Right cardiac atrium (tissue), 5 donors: ENCODE measurements at regions not wholly inside any gene's neighbourhood (a gene's known extent, or its start where the extent isn't known, plus 50 kb on each side); places are given as distances from the start of the nearest gene placed in this dataset.

Experiments
- ATAC-seq, 2 donors: fragments of 200-7000 bp; cut with Tn5 transposase; one replicate each; pipeline versions ENCODE4 v1.8.0 to v1.9.1; 2020; ENCODE audit warnings: moderate library complexity in 2 of 2, mild to moderate bottlenecking in 1 of 2
- DNase-seq, 3 donors: peaks; one replicate each; pipeline ENCODE4 v3.0.0-alpha.2; 2020
- H3K27ac ChIP-seq: one replicate; pipeline ENCODE4 v1.5.1; 2013; ENCODE audit warnings: mild to moderate bottlenecking, low read length, control low read depth, moderate library complexity
- H3K27me3 ChIP-seq: one replicate; pipeline ENCODE4 v1.6.1; 2013; ENCODE audit not compliant: control insufficient read depth, insufficient read depth
- H3K4me1 ChIP-seq: one replicate; pipeline ENCODE4 v1.6.1; 2013; ENCODE audit warnings: low read length; ENCODE audit not compliant: control insufficient read depth, insufficient read depth
- H3K4me3 ChIP-seq: one replicate; pipeline ENCODE4 v1.5.1; 2013; ENCODE audit warnings: low read length, control low read depth
- H3K9me3 ChIP-seq: one replicate; pipeline ENCODE4 v1.6.1; 2013; ENCODE audit warnings: low read length; ENCODE audit not compliant: control insufficient read depth
- WGBS: extraction: QIAGEN DNeasy Blood & Tissue Kit; methylation state at CpG from one replicate; pipeline ENCODE4 v1.1.7; 2013; 5-methylcytosine and 5-hydroxymethylcytosine counted together
- intact Hi-C, 4 donors: fragments of 100-400 bp; cut with DNase I; formaldehyde crosslinking; loops; one replicate each; pipeline versions ENCODE4 v1.11.0 to v1.14.0; 2022 to 2023
- donor health status: healthy with polysubstance abuse.
- donor health status: DM: no; HTN: yes; CAD: no.
- donor health status: DM: no; HTN: no; CAD: no.
- donor health status: DM: no; HTN: yes; CAD: no; lungs with severe emphysema.
- donor health status: DM: yes; HTN: yes; CAD: no.

DNA sequence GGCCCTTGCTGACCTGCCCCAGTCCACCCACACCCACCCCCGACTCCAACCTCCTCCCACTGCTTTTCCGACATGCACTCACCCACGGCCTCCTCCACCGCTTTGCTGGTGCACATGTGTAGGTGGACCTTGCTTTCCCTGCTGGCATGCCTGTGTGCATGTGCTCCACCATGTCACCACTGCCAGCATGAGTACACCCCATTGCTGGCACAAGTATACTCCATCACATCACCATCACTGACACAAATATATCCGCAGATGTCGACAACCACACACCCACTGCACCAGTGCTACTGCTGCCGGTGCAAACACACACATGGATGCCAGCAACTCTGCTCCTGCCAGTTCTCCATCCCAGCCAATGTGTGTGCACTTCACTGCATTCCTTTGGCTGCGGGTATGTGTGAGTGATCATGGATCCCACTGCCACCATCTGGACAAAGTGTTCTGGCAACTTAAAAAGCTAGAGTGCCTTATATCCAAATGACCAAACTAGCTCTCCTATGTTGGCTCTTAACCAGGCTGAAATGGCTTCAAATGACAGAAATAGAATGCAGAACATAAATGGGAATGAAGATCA is 1072.3 kb downstream of the RAPGEF2 start:
- H3K4me1 ChIP-seq: no peaks in the 10 kb centered on the region
- DNase-seq: peak in 2 of 3 donors; percentile 18 to 36
- ATAC-seq: no peak
- 69% methylated on average over 8 of the region's 8 CpGs for WGBS
- H3K4me3 ChIP-seq: no peak overlapping the region
- intact Hi-C loops: no loop called here
- H3K27me3 ChIP-seq: no peaks in the 10 kb centered on the region
- no peak overlapping the region for H3K27ac ChIP-seq
- H3K9me3 ChIP-seq: no peaks in the 10 kb centered on the region

DNA sequence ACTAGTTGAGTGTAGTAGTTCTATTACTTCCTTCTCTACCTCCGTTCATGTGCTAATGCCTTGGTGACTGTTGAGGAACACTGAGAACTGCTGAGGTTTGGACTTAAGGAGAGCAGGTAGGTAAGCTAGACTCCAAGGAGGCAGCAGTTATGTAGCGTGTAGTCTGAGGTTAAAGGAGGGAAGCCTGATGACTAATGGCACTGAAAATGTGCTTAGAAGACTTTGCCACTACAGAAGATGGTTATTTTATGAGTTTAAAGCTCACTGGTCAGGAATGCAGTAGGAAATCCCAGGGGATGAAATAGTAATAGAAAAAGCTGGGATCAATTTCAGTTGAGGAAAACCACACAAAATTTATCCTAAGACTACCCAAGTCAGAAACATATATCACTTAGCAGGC is 1077.3 kb downstream of the RAPGEF2 start:
- intact Hi-C loops: no loop called here
- Histone ChIP-seq H3K27me3 (no peaks in the 10 kb centered on the region), H3K27ac (no peak overlapping the region), H3K4me3 (no peak overlapping the region), H3K4me1 (no peaks in the 10 kb centered on the region), H3K9me3 (no peaks in the 10 kb centered on the region)
- no peak for ATAC-seq
- 81% methylated on average over 2 of the region's 2 CpGs for WGBS
- DNase-seq: no peak

DNA sequence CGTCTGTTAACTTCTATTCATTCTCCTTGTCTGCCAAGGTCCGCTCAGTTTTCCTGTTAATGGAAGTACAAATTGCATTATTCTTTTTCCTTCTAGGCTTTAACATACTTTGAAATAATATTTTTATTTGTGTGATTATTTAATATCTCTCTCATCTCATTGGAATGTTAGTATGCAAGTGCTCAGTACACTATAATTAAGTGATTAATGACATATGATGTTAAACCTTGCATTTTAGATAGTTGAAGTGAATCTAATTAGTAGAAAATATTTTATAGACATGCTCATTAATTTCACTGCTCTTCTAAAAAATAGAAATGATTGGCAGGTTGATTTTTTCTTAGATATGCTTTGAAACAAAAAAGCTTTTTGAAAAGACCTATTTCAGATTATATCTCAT is 1079.8 kb downstream of the RAPGEF2 start:
- no peaks in the 10 kb centered on the region for H3K27me3 ChIP-seq
- ATAC-seq (no peak), DNase-seq (no peak)
- H3K27ac ChIP-seq: no peak overlapping the region
- no peaks in the 10 kb centered on the region for H3K9me3 ChIP-seq
- intact Hi-C loops: no loop called here
- no peaks in the 10 kb centered on the region for H3K4me1 ChIP-seq
- no peak overlapping the region for H3K4me3 ChIP-seq
- 78% methylated on average over 2 of the region's 2 CpGs for WGBS

DNA sequence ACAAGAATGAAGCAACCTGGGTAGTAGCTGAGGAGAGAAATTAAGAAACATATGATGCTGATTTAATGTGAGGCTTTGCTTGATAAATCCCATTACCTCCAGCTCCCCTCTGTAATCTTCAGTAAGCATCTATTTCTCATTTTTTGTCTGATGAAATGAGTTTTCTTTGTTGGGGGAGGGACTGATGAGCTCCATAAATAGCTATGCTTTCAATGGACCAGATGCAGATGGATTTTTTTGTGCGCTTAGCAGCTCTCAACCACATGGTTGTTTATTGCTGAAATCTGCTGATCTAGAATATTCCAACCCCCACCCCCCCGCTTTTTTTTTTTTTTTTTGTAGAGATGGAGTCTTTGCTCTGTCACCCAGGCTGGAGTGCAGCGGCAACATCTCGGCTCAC is 1082.0 kb downstream of the RAPGEF2 start:
- Histone ChIP-seq H3K9me3 (no peaks in the 10 kb centered on the region), H3K27ac (no peak overlapping the region), H3K4me3 (no peak overlapping the region), H3K27me3 (no peaks in the 10 kb centered on the region), H3K4me1 (no peaks in the 10 kb centered on the region)
- intact Hi-C loops: no loop called here
- ATAC-seq (no peak), DNase-seq (no peak)
- 92% methylated on average over 4 of the region's 4 CpGs for WGBS

DNA sequence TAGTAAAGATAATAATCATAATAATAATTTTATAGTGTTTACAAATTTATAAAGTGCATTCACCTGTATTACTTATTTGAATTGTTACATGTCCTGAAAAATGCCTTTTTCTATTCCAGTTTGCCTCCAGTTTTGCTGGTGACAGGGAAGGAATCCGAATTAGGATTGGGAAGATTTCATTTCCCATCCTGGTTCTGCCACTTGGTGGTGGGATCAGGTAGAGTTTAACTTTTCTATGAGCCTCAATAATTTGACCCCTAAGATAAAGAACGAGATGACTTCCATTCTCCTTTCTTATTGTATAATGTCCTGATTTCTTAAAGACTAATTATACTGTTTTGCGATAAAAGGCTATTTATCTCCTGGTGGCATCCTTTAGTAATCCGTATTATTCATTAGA is 1090.9 kb downstream of the RAPGEF2 start:
- ATAC-seq (no peak), DNase-seq (no peak)
- Histone ChIP-seq H3K27ac (no peak overlapping the region), H3K9me3 (no peaks in the 10 kb centered on the region), H3K4me3 (no peak overlapping the region), H3K27me3 (no peaks in the 10 kb centered on the region), H3K4me1 (no peaks in the 10 kb centered on the region)
- WGBS: 77% methylated on average over 4 of the region's 4 CpGs
- intact Hi-C loops: no loop called here

DNA sequence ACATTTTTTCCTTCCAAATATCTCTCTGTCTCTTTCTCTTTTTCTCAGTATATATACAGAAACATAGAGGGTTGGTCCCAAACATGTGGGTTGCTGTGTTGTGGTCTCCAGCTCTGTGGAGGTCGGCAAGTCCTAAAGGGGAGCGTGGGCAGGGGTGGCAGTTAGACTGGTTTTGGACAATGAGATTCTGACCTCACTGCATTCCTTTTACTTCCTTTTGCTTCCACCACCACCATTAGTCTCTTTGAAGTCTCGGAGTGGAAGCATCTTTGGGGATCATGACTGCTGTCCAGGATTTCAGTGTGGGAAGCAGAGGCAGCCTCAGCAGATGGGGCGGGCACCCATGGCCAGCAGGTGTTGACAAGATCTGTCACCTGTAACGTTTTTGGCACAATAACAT is 1091.8 kb downstream of the RAPGEF2 start:
- H3K27me3 ChIP-seq: no peaks in the 10 kb centered on the region
- 70% methylated on average over 5 of the region's 5 CpGs for WGBS

DNA sequence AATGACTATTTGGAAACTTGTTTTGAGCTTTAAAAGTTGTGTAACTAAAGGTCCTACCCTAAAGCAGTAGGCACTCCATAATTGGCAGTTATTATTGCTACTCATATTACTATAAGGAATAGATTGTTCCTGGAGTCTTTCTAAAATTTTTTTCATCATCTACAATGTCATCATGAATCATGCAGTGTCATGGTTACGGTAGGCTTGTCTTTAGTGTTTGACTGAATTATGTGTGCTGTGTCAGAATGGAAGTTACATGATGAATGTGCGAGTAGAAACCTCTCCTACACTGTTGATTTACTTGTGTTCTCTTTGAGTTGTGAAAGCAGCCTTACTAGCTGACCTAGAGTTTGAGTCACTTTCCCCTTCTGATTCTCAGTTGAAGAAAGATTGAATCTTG is 1099.9 kb downstream of the RAPGEF2 start:
- Histone ChIP-seq H3K27me3 (no peaks in the 10 kb centered on the region), H3K9me3 (no peaks in the 10 kb centered on the region), H3K4me3 (no peak overlapping the region), H3K4me1 (no peaks in the 10 kb centered on the region), H3K27ac (no peak overlapping the region)
- intact Hi-C loops: no loop called here
- DNase-seq (no peak), ATAC-seq (no peak)
- WGBS: 76% methylated on average over 2 of the region's 2 CpGs

More for the DNA sequence above, 1091.8 kb downstream of the RAPGEF2 start:
- Histone ChIP-seq H3K4me3 (no peak overlapping the region), H3K27ac (no peak overlapping the region), H3K4me1 (no peaks in the 10 kb centered on the region), H3K9me3 (no peaks in the 10 kb centered on the region)
- intact Hi-C loops: no loop called here
- ATAC-seq: no peak
- DNase-seq: no peak

DNA sequence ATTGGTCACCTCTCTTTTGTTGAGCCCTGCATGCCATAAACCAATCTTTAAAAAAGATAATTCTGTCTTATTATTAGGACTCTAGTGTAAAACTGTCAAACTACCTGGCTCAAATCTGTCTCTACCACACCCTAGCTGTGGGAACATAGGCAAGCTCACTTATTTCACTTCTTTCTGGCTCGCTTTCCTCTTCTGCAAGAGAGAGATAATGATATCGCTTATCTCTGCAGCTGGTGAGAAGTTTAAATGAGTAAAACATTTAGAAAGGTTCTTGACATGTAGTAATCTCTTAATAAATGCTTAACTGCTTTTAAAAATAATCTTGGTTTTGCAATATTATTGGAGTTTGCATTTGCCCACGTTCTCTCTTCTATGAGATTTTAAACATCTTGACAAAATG is 1109.2 kb downstream of the RAPGEF2 start:
- intact Hi-C loops: no loop called here
- DNase-seq: no peak
- ATAC-seq: no peak
- H3K4me3 ChIP-seq: no peak overlapping the region
- no peaks in the 10 kb centered on the region for H3K9me3 ChIP-seq
- H3K4me1 ChIP-seq: no peaks in the 10 kb centered on the region
- 21% methylated on average over 3 of the region's 3 CpGs for WGBS
- no peak overlapping the region for H3K27ac ChIP-seq
- no peaks in the 10 kb centered on the region for H3K27me3 ChIP-seq

DNA sequence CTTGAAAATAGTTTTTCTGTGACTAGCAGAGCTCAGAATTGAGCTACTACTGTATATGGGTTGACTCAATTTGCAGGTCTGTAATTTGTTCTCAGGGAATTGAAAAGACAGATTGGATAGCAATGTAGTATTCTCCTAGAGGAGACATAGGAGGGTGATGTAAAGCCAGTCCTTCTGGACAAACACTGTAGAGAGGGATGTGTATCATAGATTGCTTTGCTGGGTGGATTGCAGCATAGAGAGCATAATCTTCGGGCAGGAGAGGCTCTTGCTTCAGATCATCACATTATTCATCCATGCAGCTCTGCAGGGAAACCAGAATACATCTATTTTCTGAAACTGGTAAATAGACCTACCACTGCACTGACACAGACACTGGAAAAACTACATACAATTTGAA is 1110.5 kb downstream of the RAPGEF2 start:
- intact Hi-C loops: no loop called here
- no peak for DNase-seq
- Histone ChIP-seq H3K27me3 (no peaks in the 10 kb centered on the region), H3K4me3 (no peak overlapping the region), H3K9me3 (no peaks in the 10 kb centered on the region), H3K27ac (no peak overlapping the region), H3K4me1 (no peaks in the 10 kb centered on the region)
- WGBS: 65% methylated on average over 1 of the region's 1 CpG
- no peak for ATAC-seq

DNA sequence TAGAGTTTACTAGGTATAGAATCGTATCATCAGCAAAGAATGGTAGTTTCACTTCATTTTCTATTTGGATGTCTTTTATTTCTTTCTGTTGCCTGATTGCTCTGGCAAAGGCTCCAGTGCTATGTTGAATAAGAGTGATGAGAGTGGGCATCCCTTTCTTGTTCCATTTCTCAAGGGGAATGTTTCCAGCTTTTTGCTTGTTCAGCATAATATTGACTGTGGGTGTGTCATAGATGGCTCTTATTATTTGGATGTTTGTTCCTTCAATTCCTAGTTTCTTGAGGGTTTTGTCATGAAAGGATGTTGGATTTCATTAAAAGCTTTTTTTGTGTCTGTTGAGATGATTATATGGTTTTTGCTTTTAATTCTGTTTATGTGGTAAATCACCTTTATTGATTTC is 1114.5 kb downstream of the RAPGEF2 start:
- ATAC-seq (no peak), DNase-seq (no peak)
- 86% methylated on average over 1 of the region's 1 CpG for WGBS
- H3K27me3 ChIP-seq: no peaks in the 10 kb centered on the region
- H3K4me1 ChIP-seq: no peaks in the 10 kb centered on the region
- intact Hi-C loops: no loop called here
- H3K9me3 ChIP-seq: no peaks in the 10 kb centered on the region
- no peak overlapping the region for H3K27ac ChIP-seq
- H3K4me3 ChIP-seq: no peak overlapping the region

DNA sequence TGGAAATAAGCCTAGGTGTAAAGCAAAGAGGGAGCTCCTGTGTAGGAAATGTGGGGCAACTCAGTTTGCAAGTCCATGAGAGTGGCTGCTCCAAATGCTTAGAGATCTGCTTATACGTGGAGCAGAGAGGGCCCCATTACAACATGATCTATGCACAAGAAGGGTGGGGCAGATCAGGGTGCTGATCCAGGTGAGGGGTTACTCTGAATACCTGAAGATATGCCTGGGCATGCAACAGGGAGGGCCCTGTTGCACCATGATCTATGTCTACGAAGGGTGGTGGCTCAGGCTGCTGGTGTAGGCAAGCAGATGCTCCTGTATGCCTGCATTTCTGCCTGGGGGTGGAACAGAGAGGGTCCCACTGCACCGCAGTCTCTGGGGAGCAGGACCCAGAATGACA is 1121.2 kb downstream of the RAPGEF2 start:
- ATAC-seq: no peak
- Histone ChIP-seq H3K27me3 (no peaks in the 10 kb centered on the region), H3K4me3 (no peak overlapping the region), H3K4me1 (no peaks in the 10 kb centered on the region), H3K9me3 (no peaks in the 10 kb centered on the region), H3K27ac (no peak overlapping the region)
- intact Hi-C loops: no loop called here
- DNase-seq: no peak
- 81% methylated on average over 3 of the region's 3 CpGs for WGBS

DNA sequence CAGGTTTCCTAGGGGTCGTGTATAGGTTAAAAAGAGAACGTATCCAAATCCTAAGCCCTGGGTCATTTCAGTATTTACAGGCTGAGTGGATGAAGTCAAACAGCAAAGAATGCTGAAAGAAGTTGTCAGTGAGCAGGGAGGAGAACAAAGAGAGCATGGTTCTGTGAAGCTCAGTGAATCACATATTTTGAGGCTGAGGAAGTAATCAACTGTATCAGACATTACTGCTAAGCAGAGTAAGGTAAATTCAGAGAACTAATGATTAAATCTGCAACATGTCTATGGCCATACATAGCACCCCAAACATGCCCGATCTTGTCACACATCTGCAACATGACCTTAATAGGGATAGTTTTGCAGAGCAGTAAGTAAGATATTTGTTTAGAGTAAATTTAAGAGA is 1130.3 kb downstream of the RAPGEF2 start:
- Histone ChIP-seq H3K4me1 (no peaks in the 10 kb centered on the region), H3K27me3 (no peaks in the 10 kb centered on the region), H3K27ac (no peak overlapping the region), H3K4me3 (no peak overlapping the region), H3K9me3 (no peaks in the 10 kb centered on the region)
- WGBS: 59% methylated on average over 3 of the region's 3 CpGs
- intact Hi-C loops: no loop called here
- ATAC-seq (no peak), DNase-seq (no peak)
